GM18508 (cell line): ENCODE measurements at regions not wholly inside any gene's neighbourhood (a gene's known extent, or its start where the extent isn't known, plus 50 kb on each side); places are given as distances from the start of the nearest gene placed in this dataset.

Source experiments
- ATAC-seq: cut with Tn5 transposase; IDR thresholded peaks from one replicate; pipeline ENCODE4 v1.9.1; 2021; ENCODE audit warnings: moderate number of reproducible peaks; ENCODE audit not compliant: insufficient read depth, unreplicated experiment

- ATAC-seq, result no peak
These were observed 133.3 kb downstream of the MGAT5B start for GRCh38 chr17:77001487-77001886.

- no peak for ATAC-seq
These were observed 134.2 kb downstream of the MGAT5B start for GRCh38 chr17:77002103-77003045.

GRCh38 chr17:77003699-77004098 lies 135.5 kb downstream of the MGAT5B start:
- no peak for ATAC-seq

- no peak for ATAC-seq
These were observed 133.7 kb upstream of the SEC14L1 start for GRCh38 chr17:77006971-77007649.

GRCh38 chr17:77009877-77010276 lies 130.9 kb upstream of the SEC14L1 start:
- ATAC-seq, result no peak

GRCh38 chr17:77010667-77011066 lies 130.1 kb upstream of the SEC14L1 start:
- no peak for ATAC-seq

GRCh38 chr17:77011173-77012011 lies 129.4 kb upstream of the SEC14L1 start:
- ATAC-seq, result no peak

GRCh38 chr17:77018504-77018903 lies 122.3 kb upstream of the SEC14L1 start:
- ATAC-seq, result no peak

- ATAC-seq, result no peak
These were observed 120.8 kb upstream of the SEC14L1 start for GRCh38 chr17:77019893-77020379.

GRCh38 chr17:77020973-77021372 lies 119.8 kb upstream of the SEC14L1 start:
- no peak for ATAC-seq

GRCh38 chr17:77022766-77023165 lies 118.0 kb upstream of the SEC14L1 start:
- ATAC-seq, result no peak

- no peak for ATAC-seq
These were observed 115.0 kb upstream of the SEC14L1 start for GRCh38 chr17:77025781-77026180.

GRCh38 chr17:77027271-77027889 lies 113.4 kb upstream of the SEC14L1 start:
- ATAC-seq, result no peak

- ATAC-seq, result no peak
These were observed 111.9 kb upstream of the SEC14L1 start for GRCh38 chr17:77028900-77029299.

- no peak for ATAC-seq
These were observed 107.8 kb upstream of the SEC14L1 start for GRCh38 chr17:77032929-77033328.

- no peak for ATAC-seq
These were observed 106.8 kb upstream of the SEC14L1 start for GRCh38 chr17:77033892-77034404.

GRCh38 chr17:77034677-77035424 lies 105.9 kb upstream of the SEC14L1 start:
- ATAC-seq, result no peak

GRCh38 chr17:77035526-77035925 lies 105.2 kb upstream of the SEC14L1 start:
- no peak for ATAC-seq
